ENCODE measurements at regions not wholly inside any gene's neighbourhood (a gene's known extent, or its start where the extent isn't known, plus 50 kb on each side); places are given as distances from the start of the nearest gene placed in this dataset.

- no peak for DNase-seq (ENCODE audit: low spot score)
Measured at GRCh38 chr5:108696951-108697715, 50.6 kb upstream of the FER start.

- no peak for DNase-seq (ENCODE audit: low spot score)
Measured at GRCh38 chr5:108696407-108696806, 51.3 kb upstream of the FER start.

GRCh38 chr5:108688485-108688884 lies 59.2 kb upstream of the FER start:
- no peak for DNase-seq (ENCODE audit: low spot score)

- no peak for DNase-seq (ENCODE audit: low spot score)
Measured at GRCh38 chr5:108687595-108688200, 60.0 kb upstream of the FER start.

- DNase-seq (ENCODE audit: low spot score), result no peak
Measured at GRCh38 chr5:108686676-108687075, 61.0 kb upstream of the FER start.

GRCh38 chr5:108685448-108686216 lies 62.1 kb upstream of the FER start:
- DNase-seq (ENCODE audit: low spot score), result peak; percentile 37

GRCh38 chr5:108681079-108681921 lies 66.4 kb upstream of the FER start:
- peak; percentile 72 for DNase-seq (ENCODE audit: low spot score)

- no peak for DNase-seq (ENCODE audit: low spot score)
Measured at GRCh38 chr5:108678091-108678490, 69.6 kb upstream of the FER start.

- no peak for DNase-seq (ENCODE audit: low spot score)
Measured at GRCh38 chr5:108675736-108676135, 72.0 kb upstream of the FER start.

- no peak for DNase-seq (ENCODE audit: low spot score)
Measured at GRCh38 chr5:108672639-108673038, 75.1 kb upstream of the FER start.

GRCh38 chr5:108670591-108671289 lies 77.0 kb upstream of the FER start:
- no peak for DNase-seq (ENCODE audit: low spot score)

GRCh38 chr5:108669462-108669861 lies 78.2 kb upstream of the FER start:
- DNase-seq (ENCODE audit: low spot score), result no peak

GRCh38 chr5:108661590-108662219 lies 86.0 kb upstream of the FER start:
- no peak for DNase-seq (ENCODE audit: low spot score)

- DNase-seq (ENCODE audit: low spot score), result no peak
Measured at GRCh38 chr5:108661024-108661423, 86.7 kb upstream of the FER start.

- DNase-seq (ENCODE audit: low spot score), result no peak
Measured at GRCh38 chr5:108660291-108660690, 87.4 kb upstream of the FER start.

GRCh38 chr5:108659531-108659930 lies 88.2 kb upstream of the FER start:
- DNase-seq (ENCODE audit: low spot score), result no peak

GRCh38 chr5:108655750-108656450 lies 91.8 kb upstream of the FER start:
- DNase-seq (ENCODE audit: low spot score), result no peak

GRCh38 chr5:108654051-108654450 lies 93.6 kb upstream of the FER start:
- DNase-seq (ENCODE audit: low spot score), result no peak

- DNase-seq (ENCODE audit: low spot score), result no peak
Measured at GRCh38 chr5:108653201-108653600, 94.5 kb upstream of the FER start.

GRCh38 chr5:108650997-108651396 lies 96.7 kb upstream of the FER start:
- DNase-seq (ENCODE audit: low spot score), result no peak

Measured in HT-29 (cell line).